Activated T-cell treated with anti-CD3 and anti-CD28 coated beads, Interleukin-2, amount 50 U/mL, for 72 hours (primary cell): ENCODE measurements at regions not wholly inside any gene's neighbourhood (a gene's known extent, or its start where the extent isn't known, plus 50 kb on each side); places are given as distances from the start of the nearest gene placed in this dataset.
"Not testable (repeated sequence)": the region's sequence is repeated elsewhere in the genome, so short reads cannot be mapped to it uniquely, and the experiment has no call there.

Experiments used
- ATAC-seq, 2 donors: fragments of 150-1000 bp; cut with Tn5 transposase; replicated peaks in 1 of 2; 2 replicates each; pipeline ENCODE4 v1.10.0; 2021; ENCODE audit warnings: moderate library complexity in 2 of 2, mild to moderate bottlenecking in 1 of 2
- DNase-seq, 2 donors: peaks; one replicate each; pipeline ENCODE4 v3.0.0; 2021 to 2022; ENCODE audit warnings: mixed read lengths in 1 of 2
- H3K27ac Mint-ChIP-seq: one replicate; pipeline ENCODE4 v1.8.0; 2022; ENCODE audit warnings: mild to moderate bottlenecking, moderate library complexity, mixed read lengths
- H3K27me3 Mint-ChIP-seq: one replicate; pipeline ENCODE4 v1.8.0; 2022; ENCODE audit warnings: low read depth, mixed read lengths
- H3K36me3 Mint-ChIP-seq, 2 donors: one replicate each; pipeline ENCODE4 v1.8.0; 2022; ENCODE audit warnings: mixed read lengths in 2 of 2, mild to moderate bottlenecking in 1 of 2; ENCODE audit not compliant: insufficient read depth in 2 of 2
- H3K4me1 Mint-ChIP-seq: one replicate; pipeline ENCODE4 v1.8.0; 2022; ENCODE audit warnings: low read depth, mixed read lengths
- H3K4me3 Mint-ChIP-seq, 2 donors: one replicate each; pipeline ENCODE4 v1.8.0; 2022; ENCODE audit warnings: mild to moderate bottlenecking in 2 of 2, mixed read lengths in 2 of 2, moderate library complexity in 2 of 2
- H3K9me3 Mint-ChIP-seq, 2 donors: one replicate each; pipeline ENCODE4 v1.8.0; 2022; ENCODE audit warnings: mixed read lengths in 2 of 2

DNA sequence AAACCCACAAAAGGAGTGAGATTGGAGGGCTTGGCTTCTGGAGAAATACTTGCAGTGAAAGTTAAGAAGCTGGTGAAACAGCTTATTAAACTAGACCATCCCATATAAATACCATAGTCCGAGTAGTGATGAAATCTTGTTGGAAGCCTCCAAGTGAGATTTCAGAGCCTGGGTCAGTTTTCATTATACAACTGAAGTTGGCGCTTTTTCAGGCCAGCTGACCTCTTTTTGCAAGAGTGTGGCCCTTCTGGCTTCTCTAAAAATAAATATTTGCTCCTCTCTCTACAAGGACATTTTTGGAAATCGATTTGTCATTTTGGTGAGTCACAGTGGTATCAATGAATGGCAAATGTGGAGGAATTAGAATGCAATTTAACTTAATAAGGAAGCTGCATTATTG lies 51.2 kb upstream of the THRB start:
- H3K9me3 Mint-ChIP-seq: peaks cover 0 to 2% of the 10 kb centered on the region in 2 donors
- no peak overlapping the region for H3K4me3 Mint-ChIP-seq
- no peak overlapping the region for H3K27ac Mint-ChIP-seq
- no peaks in the 10 kb centered on the region for H3K27me3 Mint-ChIP-seq
- DNase-seq (no peak), ATAC-seq (no peak)
- no peaks in the 10 kb centered on the region for H3K4me1 Mint-ChIP-seq
- H3K36me3 Mint-ChIP-seq: no peaks in the 10 kb centered on the region

DNA sequence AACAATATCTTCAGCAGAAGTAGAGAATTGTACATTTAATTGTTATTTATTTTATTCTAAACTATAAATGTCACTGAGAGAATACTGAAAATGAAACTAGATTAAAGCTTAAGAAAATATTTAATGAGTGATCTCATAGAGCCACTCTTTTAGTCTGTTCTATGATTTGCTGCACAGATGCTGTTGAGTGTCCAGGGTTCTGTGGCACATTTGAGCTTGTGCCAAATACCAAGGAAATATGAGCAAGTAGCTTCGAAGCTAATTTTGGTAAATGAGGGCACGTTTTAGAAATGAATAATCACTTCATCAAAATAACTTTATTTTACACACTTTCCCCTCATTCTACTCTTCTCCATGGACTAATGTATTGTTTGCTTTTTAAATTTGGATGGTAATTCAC lies 53.6 kb upstream of the THRB start:
- ATAC-seq (no peak), DNase-seq (no peak)
- Mint-ChIP-seq H3K4me3 (no peak overlapping the region), H3K4me1 (no peaks in the 10 kb centered on the region), H3K36me3 (no peaks in the 10 kb centered on the region), H3K27me3 (no peaks in the 10 kb centered on the region), H3K27ac (no peak overlapping the region), H3K9me3 (peaks cover 0 to 3% of the 10 kb centered on the region in 2 donors)

- Mint-ChIP-seq H3K4me1 (no peaks in the 10 kb centered on the region), H3K36me3 (no peaks in the 10 kb centered on the region), H3K27ac (no peak overlapping the region), H3K9me3 (peaks cover 0 to 1% of the 10 kb centered on the region in 2 donors), H3K27me3 (no peaks in the 10 kb centered on the region), H3K4me3 (no peak overlapping the region)
- no peak for DNase-seq
- no peak for ATAC-seq
Observed at GRCh38 chr3:24550588-24550987, 55.9 kb upstream of the THRB start.

GRCh38 chr3:24551626-24552025 lies 57.0 kb upstream of the THRB start:
- DNase-seq (no peak), ATAC-seq (no peak)
- Mint-ChIP-seq H3K27ac (no peak overlapping the region), H3K36me3 (no peaks in the 10 kb centered on the region), H3K4me1 (no peaks in the 10 kb centered on the region), H3K9me3 (peaks cover 0 to 1% of the 10 kb centered on the region in 2 donors), H3K27me3 (no peaks in the 10 kb centered on the region), H3K4me3 (no peak overlapping the region)

- H3K27me3 Mint-ChIP-seq: no peaks in the 10 kb centered on the region
- no peaks in the 10 kb centered on the region for H3K4me1 Mint-ChIP-seq
- ATAC-seq (no peak), DNase-seq (no peak)
- H3K36me3 Mint-ChIP-seq: peaks cover 0 to 1% of the 10 kb centered on the region in 2 donors
- H3K27ac Mint-ChIP-seq: no peak overlapping the region
- H3K4me3 Mint-ChIP-seq: no peak overlapping the region
- H3K9me3 Mint-ChIP-seq: peaks cover 5 to 6% of the 10 kb centered on the region in 2 donors
Observed at GRCh38 chr3:24562895-24563294, 68.2 kb upstream of the THRB start.

DNA sequence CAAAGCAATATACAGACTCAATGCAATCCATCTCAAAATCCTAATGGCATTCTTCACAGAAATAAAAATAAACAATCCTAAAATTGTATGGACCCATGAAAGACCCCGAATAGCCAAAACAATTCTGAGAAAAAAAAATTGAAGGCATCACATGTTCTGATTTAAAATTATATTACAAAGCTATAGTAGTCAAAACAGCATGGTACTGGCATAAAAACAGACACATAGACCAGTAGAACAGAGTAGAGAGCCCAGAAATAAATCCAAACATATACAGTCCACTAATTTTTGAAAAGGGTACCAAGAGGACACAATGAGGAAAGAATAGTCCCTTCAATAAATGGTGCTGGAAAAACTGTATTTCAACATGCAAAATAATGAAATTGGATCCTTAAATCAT lies 70.4 kb upstream of the THRB start:
- H3K9me3 Mint-ChIP-seq: peaks cover 6 to 16% of the 10 kb centered on the region in 2 donors
- no peaks in the 10 kb centered on the region for H3K4me1 Mint-ChIP-seq
- no peak overlapping the region for H3K27ac Mint-ChIP-seq
- no peak overlapping the region for H3K4me3 Mint-ChIP-seq
- H3K27me3 Mint-ChIP-seq: no peaks in the 10 kb centered on the region
- peaks cover 0 to 1% of the 10 kb centered on the region in 2 donors for H3K36me3 Mint-ChIP-seq
- no peak for ATAC-seq
- no peak for DNase-seq

GRCh38 chr3:24565656-24566055 lies 71.0 kb upstream of the THRB start:
- H3K4me3 Mint-ChIP-seq: no peak overlapping the region
- H3K9me3 Mint-ChIP-seq: peaks cover 6 to 16% of the 10 kb centered on the region in 2 donors
- H3K4me1 Mint-ChIP-seq: no peaks in the 10 kb centered on the region
- peaks cover 0 to 1% of the 10 kb centered on the region in 2 donors for H3K36me3 Mint-ChIP-seq
- H3K27ac Mint-ChIP-seq: no peak overlapping the region
- H3K27me3 Mint-ChIP-seq: no peaks in the 10 kb centered on the region
- DNase-seq (no peak), ATAC-seq (no peak)

- no peaks in the 10 kb centered on the region for H3K4me1 Mint-ChIP-seq
- H3K27ac Mint-ChIP-seq: no peak overlapping the region
- DNase-seq: no peak
- ATAC-seq: no peak
- peaks cover 10 to 16% of the 10 kb centered on the region in 2 donors for H3K9me3 Mint-ChIP-seq
- H3K36me3 Mint-ChIP-seq: peaks cover 0 to 1% of the 10 kb centered on the region in 2 donors
- H3K4me3 Mint-ChIP-seq: no peak overlapping the region
- H3K27me3 Mint-ChIP-seq: no peaks in the 10 kb centered on the region
Observed at GRCh38 chr3:24566927-24567326, 72.3 kb upstream of the THRB start.

DNA sequence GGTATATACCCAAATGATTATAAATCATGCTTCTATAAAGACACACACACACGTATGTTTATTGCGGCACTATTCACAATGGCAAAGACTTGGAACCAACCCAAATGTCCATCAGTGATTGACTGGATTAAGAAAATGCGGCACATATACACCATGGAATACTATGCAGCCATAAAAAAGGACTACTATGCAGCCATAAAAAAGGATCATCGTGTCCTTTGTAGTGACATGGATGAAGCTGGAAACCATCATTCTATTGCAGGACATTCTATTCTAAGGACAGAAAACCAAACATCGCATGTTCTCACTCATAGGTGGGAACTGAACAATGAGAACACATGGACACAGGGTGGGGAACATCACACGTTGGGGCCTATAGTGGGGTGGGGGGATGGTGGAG lies 77.8 kb upstream of the THRB start:
- H3K36me3 Mint-ChIP-seq, H3K27ac Mint-ChIP-seq, H3K4me3 Mint-ChIP-seq, H3K4me1 Mint-ChIP-seq, DNase-seq, ATAC-seq, H3K27me3 Mint-ChIP-seq: not testable (repeated sequence)
- peaks cover 10 to 11% of the 10 kb centered on the region in 2 donors for H3K9me3 Mint-ChIP-seq

DNA sequence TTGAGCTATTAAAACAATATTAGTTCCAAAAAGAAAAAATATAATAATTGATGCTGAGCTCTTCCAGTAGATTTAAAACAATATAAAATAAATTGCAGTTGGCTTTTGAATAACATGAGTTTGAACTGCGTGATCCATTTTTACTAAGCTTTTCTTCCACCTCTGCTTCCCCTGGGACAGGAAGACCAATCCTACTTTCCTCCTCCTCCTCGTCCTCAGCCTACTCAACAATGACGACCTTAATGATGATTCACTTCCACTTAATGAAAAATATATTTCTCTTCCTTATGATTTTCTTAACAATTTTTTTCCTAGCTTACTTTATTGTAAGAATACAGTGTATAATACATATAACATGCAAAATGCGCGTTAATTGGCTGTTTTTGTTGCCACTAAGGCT lies 78.9 kb upstream of the THRB start:
- no peaks in the 10 kb centered on the region for H3K36me3 Mint-ChIP-seq
- no peaks in the 10 kb centered on the region for H3K27me3 Mint-ChIP-seq
- peaks cover 10 to 11% of the 10 kb centered on the region in 2 donors for H3K9me3 Mint-ChIP-seq
- no peak overlapping the region for H3K27ac Mint-ChIP-seq
- H3K4me3 Mint-ChIP-seq: no peak overlapping the region
- ATAC-seq: no peak
- H3K4me1 Mint-ChIP-seq: no peaks in the 10 kb centered on the region
- DNase-seq: no peak

DNA sequence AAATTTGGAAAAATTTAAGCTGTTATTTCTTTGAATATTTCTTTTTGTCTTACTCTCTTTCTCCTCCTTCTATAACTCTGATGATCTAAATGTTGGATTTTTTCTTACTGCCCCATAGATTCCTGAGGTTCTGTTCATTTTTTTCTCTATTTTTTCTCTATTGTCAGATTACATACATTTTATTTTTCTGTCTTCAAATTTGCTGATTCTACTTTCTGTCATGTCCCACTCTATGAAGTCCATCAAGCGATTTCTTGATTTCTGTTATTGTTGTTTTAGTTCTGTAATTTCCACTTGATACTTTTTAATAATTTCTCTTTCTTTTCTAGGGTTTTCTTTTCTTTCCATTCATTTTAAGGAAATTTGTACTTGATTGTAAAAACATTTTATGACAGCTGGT lies 83.7 kb upstream of the THRB start:
- Mint-ChIP-seq H3K4me3 (no peak overlapping the region), H3K9me3 (peaks cover 5 to 11% of the 10 kb centered on the region in 2 donors), H3K27me3 (no peaks in the 10 kb centered on the region), H3K27ac (no peak overlapping the region), H3K4me1 (no peaks in the 10 kb centered on the region), H3K36me3 (no peaks in the 10 kb centered on the region)
- ATAC-seq (no peak), DNase-seq (no peak)

DNA sequence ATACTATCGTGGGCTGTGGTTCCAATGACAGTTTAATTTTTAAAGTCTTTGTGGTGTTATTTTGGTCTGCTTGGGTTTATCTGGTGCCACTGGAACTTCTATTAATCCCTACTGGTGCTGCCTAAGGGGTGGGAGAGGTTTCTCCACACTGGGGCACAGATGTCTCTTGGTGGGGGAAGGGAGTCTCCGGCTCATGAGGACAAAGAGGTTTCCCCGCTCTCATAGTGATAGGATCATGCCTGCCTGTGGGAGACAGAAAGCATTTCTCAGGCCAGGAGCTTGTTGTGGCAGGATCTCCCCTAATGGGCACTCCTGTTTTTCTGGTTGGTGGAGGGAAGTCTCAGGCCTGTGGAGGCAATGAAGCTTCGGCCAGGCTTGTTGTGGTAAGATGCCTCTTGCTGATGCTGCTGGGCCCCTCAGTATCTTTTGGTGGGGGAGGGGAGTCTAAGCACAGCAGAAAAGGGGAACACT lies 84.3 kb upstream of the THRB start:
- ATAC-seq (no peak), DNase-seq (no peak)
- Mint-ChIP-seq H3K4me3 (no peak overlapping the region), H3K27ac (no peak overlapping the region), H3K9me3 (peaks cover 5 to 9% of the 10 kb centered on the region in 2 donors), H3K36me3 (no peaks in the 10 kb centered on the region), H3K27me3 (no peaks in the 10 kb centered on the region), H3K4me1 (no peaks in the 10 kb centered on the region)

GRCh38 chr3:24582431-24583403 lies 88.1 kb upstream of the THRB start:
- peaks cover 5 to 8% of the 10 kb centered on the region in 2 donors for H3K9me3 Mint-ChIP-seq
- DNase-seq (no peak), ATAC-seq (no peak)
- H3K4me3 Mint-ChIP-seq: no peak overlapping the region
- H3K36me3 Mint-ChIP-seq: no peaks in the 10 kb centered on the region
- H3K27ac Mint-ChIP-seq: no peak overlapping the region
- no peaks in the 10 kb centered on the region for H3K27me3 Mint-ChIP-seq
- H3K4me1 Mint-ChIP-seq: no peaks in the 10 kb centered on the region

GRCh38 chr3:24586920-24587319 lies 92.3 kb upstream of the THRB start:
- no peaks in the 10 kb centered on the region for H3K36me3 Mint-ChIP-seq

More at GRCh38 chr3:24586920-24587319, 92.3 kb upstream of the THRB start:
- ATAC-seq (no peak), DNase-seq (no peak)
- no peak overlapping the region for H3K4me3 Mint-ChIP-seq
- peaks cover 0 to 2% of the 10 kb centered on the region in 2 donors for H3K9me3 Mint-ChIP-seq
- H3K4me1 Mint-ChIP-seq: no peaks in the 10 kb centered on the region
- H3K27me3 Mint-ChIP-seq: no peaks in the 10 kb centered on the region
- no peak overlapping the region for H3K27ac Mint-ChIP-seq
